KMS-11 (cell line): ENCODE measurements at regions not wholly inside any gene's neighbourhood (a gene's known extent, or its start where the extent isn't known, plus 50 kb on each side); places are given as distances from the start of the nearest gene placed in this dataset.

Experiments
- H2AFZ ChIP-seq: fragments of 200-600 bp; sonication (generic); 2 replicates; pipeline ENCODE4 v1.6.1; 2016; ENCODE audit warnings: antibody characterized with exemption, mixed run types, low read depth
- H3K27ac ChIP-seq: fragments of 200-600 bp; sonication (generic); 2 replicates; pipeline ENCODE4 v1.6.1; 2016; ENCODE audit warnings: mild to moderate bottlenecking, mixed run types
- H3K27me3 ChIP-seq: fragments of 200-600 bp; sonication (generic); 2 replicates; pipeline ENCODE4 v1.6.1; 2017; ENCODE audit warnings: mild to moderate bottlenecking, low read depth, mixed run types, moderate library complexity; ENCODE audit not compliant: insufficient read depth
- H3K36me3 ChIP-seq: fragments of 200-600 bp; sonication (generic); 2 replicates; pipeline ENCODE4 v1.6.1; 2017; ENCODE audit warnings: mild to moderate bottlenecking, mixed run types; ENCODE audit not compliant: insufficient read depth
- H3K4me1 ChIP-seq: fragments of 200-600 bp; sonication (generic); 2 replicates; pipeline ENCODE4 v1.6.1; 2016; ENCODE audit warnings: mild to moderate bottlenecking, low read depth, mixed run types; ENCODE audit not compliant: poor library complexity, severe bottlenecking
- H3K4me2 ChIP-seq: fragments of 200-600 bp; sonication (generic); 2 replicates; pipeline ENCODE4 v1.7.0; 2016; ENCODE audit warnings: mild to moderate bottlenecking, mixed run types
- H3K4me3 ChIP-seq: fragments of 200-600 bp; sonication (generic); IDR thresholded peaks from 2 replicates; pipeline ENCODE4 v1.6.1; 2017; ENCODE audit warnings: low read depth, low read length, mixed read lengths; ENCODE audit not compliant: insufficient read depth
- H3K79me2 ChIP-seq: fragments of 200-600 bp; sonication (generic); 2 replicates; pipeline ENCODE4 v1.6.1; 2016; ENCODE audit warnings: low read depth, mixed run types; ENCODE audit not compliant: insufficient read depth
- H3K9ac ChIP-seq: fragments of 200-600 bp; sonication (generic); 2 replicates; pipeline ENCODE4 v1.6.1; 2016; ENCODE audit warnings: mild to moderate bottlenecking, mixed run types
- H4K20me1 ChIP-seq: fragments of 200-600 bp; sonication (generic); 2 replicates; pipeline ENCODE4 v1.6.1; 2016; ENCODE audit warnings: mild to moderate bottlenecking, mixed run types; ENCODE audit not compliant: insufficient read depth
- TF ChIP-seq, protein P1 (sequence below): fragments of 200-600 bp; sonication (generic); conservative IDR thresholded peaks from 2 replicates; pipeline ENCODE4 v1.6.1; 2017; ENCODE audit warnings: low read depth, mild to moderate bottlenecking, antibody characterized with exemption, low read length, moderate library complexity, mixed read lengths

DNA sequence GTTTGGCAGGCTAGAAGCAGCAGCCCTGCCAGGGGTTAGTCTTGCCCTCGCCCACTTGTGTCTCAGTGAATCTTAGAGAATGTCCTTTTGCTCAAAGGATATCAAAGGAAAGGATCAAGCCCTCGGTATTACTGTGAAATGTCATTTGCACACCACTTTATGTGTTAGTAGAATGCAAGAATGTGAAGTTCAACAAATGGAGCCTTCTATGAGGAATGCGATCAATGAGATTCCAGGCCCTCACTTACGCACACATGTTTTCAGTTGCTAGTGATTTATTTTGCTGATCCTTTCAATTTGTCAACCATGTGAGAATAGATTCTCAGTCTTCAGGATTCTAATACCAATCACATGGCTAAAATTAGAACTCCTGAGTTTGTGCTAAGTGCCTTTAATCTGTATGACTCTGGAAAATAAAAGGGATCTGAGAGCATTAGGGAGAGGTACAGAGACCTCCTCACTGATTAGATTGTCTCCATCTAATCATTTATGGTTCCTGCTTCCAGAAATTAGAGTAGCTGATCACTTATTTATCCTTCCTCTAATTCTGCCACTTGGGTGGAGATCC lies 123.0 kb upstream of the SP4 start:
- no peak overlapping the region for H2AFZ ChIP-seq
- no peak overlapping the region for H3K9ac ChIP-seq
- no peak overlapping the region for H3K27ac ChIP-seq
- H3K79me2 ChIP-seq: no peaks in the 10 kb centered on the region
- H3K4me1 ChIP-seq: no peaks in the 10 kb centered on the region
- H3K4me3 ChIP-seq: no peak overlapping the region
- no peaks in the 10 kb centered on the region for H3K27me3 ChIP-seq
- no peaks in the 10 kb centered on the region for H3K36me3 ChIP-seq
- H3K4me2 ChIP-seq: no peak overlapping the region
- TF ChIP-seq, protein P1, sequence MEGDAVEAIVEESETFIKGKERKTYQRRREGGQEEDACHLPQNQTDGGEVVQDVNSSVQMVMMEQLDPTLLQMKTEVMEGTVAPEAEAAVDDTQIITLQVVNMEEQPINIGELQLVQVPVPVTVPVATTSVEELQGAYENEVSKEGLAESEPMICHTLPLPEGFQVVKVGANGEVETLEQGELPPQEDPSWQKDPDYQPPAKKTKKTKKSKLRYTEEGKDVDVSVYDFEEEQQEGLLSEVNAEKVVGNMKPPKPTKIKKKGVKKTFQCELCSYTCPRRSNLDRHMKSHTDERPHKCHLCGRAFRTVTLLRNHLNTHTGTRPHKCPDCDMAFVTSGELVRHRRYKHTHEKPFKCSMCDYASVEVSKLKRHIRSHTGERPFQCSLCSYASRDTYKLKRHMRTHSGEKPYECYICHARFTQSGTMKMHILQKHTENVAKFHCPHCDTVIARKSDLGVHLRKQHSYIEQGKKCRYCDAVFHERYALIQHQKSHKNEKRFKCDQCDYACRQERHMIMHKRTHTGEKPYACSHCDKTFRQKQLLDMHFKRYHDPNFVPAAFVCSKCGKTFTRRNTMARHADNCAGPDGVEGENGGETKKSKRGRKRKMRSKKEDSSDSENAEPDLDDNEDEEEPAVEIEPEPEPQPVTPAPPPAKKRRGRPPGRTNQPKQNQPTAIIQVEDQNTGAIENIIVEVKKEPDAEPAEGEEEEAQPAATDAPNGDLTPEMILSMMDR: no peak
- no peaks in the 10 kb centered on the region for H4K20me1 ChIP-seq

DNA sequence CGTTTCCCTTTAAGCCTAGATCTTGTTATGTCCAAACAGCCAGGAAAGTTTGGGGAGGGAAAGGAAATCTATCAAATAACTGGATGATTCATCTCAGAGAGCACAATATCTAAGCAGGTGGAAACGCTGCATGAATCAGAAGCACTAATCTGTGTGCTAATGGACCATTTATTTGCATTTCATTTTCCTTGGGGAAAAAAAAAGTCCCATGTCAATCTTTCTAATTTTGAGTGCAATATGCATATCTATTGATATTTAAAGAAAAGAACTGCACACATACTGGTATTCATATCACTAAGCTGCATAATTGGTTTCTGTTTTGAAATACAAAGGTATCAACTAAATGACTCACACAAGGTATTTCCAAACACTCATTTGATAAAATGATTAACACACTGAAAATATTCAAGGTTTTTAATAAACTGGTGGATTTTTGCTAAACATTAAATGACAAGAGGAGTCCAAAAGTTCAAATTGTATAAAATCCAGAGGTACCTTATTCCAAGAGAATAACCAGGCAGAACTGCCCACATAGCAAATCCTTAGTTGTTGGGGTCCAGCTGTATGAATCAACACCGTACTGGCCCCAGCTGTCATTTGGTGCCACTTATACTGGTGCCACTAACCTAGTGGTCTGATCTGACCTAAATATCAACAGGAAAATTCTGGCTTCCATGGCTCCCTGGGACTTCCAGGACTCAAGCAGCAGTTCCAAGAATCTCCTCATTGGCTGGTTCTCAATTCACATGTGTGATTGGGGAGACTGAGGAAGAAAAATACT lies 122.2 kb upstream of the SP4 start:
- Histone ChIP-seq H3K4me2 (no peak overlapping the region), H3K27me3 (no peaks in the 10 kb centered on the region), H3K4me1 (no peaks in the 10 kb centered on the region), H3K36me3 (no peaks in the 10 kb centered on the region), H3K79me2 (no peaks in the 10 kb centered on the region), H3K4me3 (no peak overlapping the region), H2AFZ (no peak overlapping the region), H3K9ac (no peak overlapping the region), H3K27ac (no peak overlapping the region), H4K20me1 (no peaks in the 10 kb centered on the region)
- TF ChIP-seq, protein P1: no peak

DNA sequence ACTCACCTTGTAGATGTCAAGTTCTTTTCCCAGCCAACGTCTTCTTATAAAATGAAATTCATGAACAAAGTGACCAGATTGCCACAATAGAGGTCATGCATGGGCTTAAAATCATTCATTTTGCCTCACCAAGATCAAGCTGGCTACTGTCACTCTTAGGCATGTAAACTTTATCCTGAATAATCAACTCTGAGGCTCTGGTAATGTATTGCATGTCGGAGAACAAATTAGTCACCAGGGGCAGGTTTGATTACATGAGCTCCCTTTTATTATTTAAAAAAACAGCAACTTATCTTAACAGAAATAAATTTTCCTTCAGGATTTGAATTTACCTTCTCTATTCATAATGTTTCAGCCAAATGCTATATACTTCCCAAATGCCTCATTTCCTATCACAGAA lies 112.9 kb upstream of the SP4 start:
- TF ChIP-seq, protein P1: no peak
- Histone ChIP-seq H3K4me1 (no peaks in the 10 kb centered on the region), H3K4me2 (no peak overlapping the region), H3K79me2 (no peaks in the 10 kb centered on the region), H3K4me3 (no peak overlapping the region), H2AFZ (no peak overlapping the region), H3K36me3 (no peaks in the 10 kb centered on the region), H3K9ac (no peak overlapping the region), H3K27ac (no peak overlapping the region), H3K27me3 (no peaks in the 10 kb centered on the region; the same call in 1 of the 2 replicates), H4K20me1 (no peaks in the 10 kb centered on the region)

DNA sequence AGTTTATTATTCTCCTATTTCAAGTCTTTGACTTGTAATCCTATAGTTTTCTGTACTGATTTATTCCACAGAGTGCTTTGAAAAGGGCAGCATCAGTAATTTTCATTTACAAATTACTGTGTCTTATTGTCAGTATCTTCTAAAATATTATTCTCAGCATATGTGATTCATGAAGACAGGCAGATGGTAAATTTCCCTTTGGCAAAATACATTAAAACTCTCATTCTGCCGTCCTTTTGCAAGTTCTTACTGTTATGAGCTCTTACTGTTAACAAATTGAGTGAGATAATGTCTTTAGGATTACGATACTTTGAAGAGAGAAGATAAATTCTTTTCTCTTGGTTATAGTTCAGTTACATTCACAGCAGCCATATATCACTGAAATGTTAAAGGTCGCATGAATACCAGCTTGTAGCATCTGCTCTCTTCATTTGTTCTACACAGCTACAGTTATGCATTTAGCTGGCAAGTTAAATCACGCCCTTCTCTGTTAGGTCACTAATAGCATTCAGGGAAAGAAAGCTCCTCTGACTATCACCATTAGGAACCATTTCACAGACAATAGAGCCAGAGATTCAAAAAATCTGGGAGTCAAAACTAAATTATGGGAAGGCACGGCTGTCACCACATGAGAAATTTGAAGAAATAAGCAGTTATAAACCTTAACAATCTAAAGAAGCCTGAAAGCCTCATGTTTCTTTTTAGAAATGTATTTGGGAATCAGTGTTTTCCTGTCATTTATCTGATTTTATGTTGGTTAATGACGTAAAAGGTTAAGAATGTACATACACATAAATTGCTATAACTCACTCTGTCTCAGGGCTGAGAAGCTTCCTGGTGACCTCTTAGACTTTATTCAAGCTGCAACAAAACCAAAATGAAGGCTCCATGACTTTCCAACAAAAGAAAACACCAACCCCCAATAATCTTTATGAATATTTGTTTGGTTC lies 109.6 kb upstream of the SP4 start:
- TF ChIP-seq, protein P1: no peak
- Histone ChIP-seq H3K27ac (no peak overlapping the region), H3K79me2 (no peaks in the 10 kb centered on the region), H3K4me2 (no peak overlapping the region), H2AFZ (no peak overlapping the region), H3K9ac (no peak overlapping the region), H3K36me3 (no peaks in the 10 kb centered on the region), H4K20me1 (no peaks in the 10 kb centered on the region), H3K4me3 (no peak overlapping the region), H3K4me1 (no peaks in the 10 kb centered on the region), H3K27me3 (no peaks in the 10 kb centered on the region)
